Head of caudate nucleus (tissue), 42 donors: ENCODE measurements at regions not wholly inside any gene's neighbourhood (a gene's known extent, or its start where the extent isn't known, plus 50 kb on each side); places are given as distances from the start of the nearest gene placed in this dataset.

Experiments used
- DNase-seq, 42 donors: peaks; one replicate each; pipeline versions ENCODE4 v3.0.0 to v3.0.0-alpha.2; 2020 to 2021; ENCODE audit warnings: mixed read lengths in 7 of 42
- intact Hi-C: fragments of 100-400 bp; cut with DNase I; formaldehyde crosslinking; loops from one replicate; pipeline ENCODE4 v1.15.0; 2022

GRCh38 chr6:65790666-65791065, 83.6 kb upstream of the EYS start:
- intact Hi-C loops, result no loop called here
- DNase-seq, result no peak

GRCh38 chr6:65787787-65788186, 80.8 kb upstream of the EYS start:
- DNase-seq, result no peak
- intact Hi-C loops, result no loop called here

- DNase-seq, result no peak
- intact Hi-C loops, result no loop called here
Measured at GRCh38 chr6:65786815-65787214, 79.8 kb upstream of the EYS start.

GRCh38 chr6:65780691-65781090, 73.7 kb upstream of the EYS start:
- intact Hi-C loops, result no loop called here
- no peak for DNase-seq

- intact Hi-C loops, result no loop called here
- DNase-seq, result no peak
Measured at GRCh38 chr6:65776332-65776731, 69.3 kb upstream of the EYS start.

GRCh38 chr6:65771946-65772345, 64.9 kb upstream of the EYS start:
- no peak for DNase-seq
- intact Hi-C loops, result no loop called here

- DNase-seq, result no peak
Measured at GRCh38 chr6:65761890-65762289, 54.9 kb upstream of the EYS start.

GRCh38 chr6:65760285-65760684, 53.3 kb upstream of the EYS start:
- no peak for DNase-seq
- intact Hi-C loops, result no loop called here

More at GRCh38 chr6:65761890-65762289, 54.9 kb upstream of the EYS start:
- intact Hi-C loops, result no loop called here
